NCI-H187 treated with DMSO at 0.1 percent for 48 hours (cell line): ENCODE measurements at regions not wholly inside any gene's neighbourhood (a gene's known extent, or its start where the extent isn't known, plus 50 kb on each side); places are given as distances from the start of the nearest gene placed in this dataset.

ENCODE experiments used
- DNase-seq: peaks from one replicate; lab custom pipeline; 2025; lab: John Stamatoyannopoulos, UW

DNA sequence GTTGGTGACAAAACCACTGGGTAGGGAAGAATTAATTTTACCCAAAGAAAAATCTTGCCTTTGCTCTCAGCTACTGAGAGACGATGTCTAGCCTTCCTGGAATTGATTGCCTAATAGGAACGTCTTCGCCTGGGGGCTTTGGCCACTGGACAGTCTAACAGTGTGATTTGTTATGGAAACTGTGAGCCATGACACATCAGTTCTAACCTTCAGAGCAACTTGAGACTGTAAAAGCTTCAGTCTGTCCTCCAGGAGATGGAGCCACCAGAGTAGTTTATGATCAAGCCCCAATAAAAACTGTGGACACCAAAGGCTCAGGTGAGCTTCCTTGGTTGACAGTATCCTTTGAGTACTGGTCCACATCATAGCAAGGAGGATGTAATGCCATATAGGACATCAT is 235.8 kb upstream of the TMCO5A start:
- no peak for DNase-seq

DNA sequence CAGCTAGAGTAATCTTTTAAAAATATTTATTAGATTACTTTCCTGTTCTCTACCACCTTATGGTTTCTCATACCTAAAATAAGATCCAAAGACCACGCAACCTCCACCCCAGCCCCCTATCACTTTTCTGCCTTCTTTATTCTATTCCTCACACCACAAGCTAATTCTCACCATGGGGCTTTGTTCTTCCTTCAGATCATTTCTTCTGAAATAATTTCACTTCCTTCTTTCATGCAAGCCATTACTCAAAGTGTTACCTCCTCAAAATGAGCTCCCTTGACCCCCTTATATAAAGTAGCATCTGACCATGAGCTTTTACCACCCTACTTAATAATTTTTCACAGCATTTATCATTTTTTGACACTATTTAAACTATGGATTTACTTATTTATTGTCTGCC is 233.2 kb upstream of the TMCO5A start:
- no peak for DNase-seq

DNA sequence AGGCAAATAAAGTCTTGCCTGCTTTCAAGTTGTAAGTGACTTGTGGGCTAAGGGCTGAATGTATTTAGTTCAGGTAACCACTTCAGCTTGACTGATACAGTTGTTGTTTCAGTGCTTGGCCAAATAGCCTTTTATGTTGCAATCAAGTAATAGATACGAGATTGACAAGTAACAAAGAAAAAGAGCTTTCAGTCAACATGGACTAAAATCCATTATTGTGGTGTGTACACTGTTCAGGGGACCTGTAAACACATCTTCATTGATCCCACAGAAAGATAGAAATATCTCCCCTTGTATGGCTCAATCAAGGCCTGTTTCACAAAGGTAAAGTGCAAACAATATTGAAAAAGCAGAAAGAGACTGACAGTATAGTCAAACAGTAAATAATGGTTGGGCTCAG is 224.8 kb upstream of the TMCO5A start:
- DNase-seq, result no peak

DNA sequence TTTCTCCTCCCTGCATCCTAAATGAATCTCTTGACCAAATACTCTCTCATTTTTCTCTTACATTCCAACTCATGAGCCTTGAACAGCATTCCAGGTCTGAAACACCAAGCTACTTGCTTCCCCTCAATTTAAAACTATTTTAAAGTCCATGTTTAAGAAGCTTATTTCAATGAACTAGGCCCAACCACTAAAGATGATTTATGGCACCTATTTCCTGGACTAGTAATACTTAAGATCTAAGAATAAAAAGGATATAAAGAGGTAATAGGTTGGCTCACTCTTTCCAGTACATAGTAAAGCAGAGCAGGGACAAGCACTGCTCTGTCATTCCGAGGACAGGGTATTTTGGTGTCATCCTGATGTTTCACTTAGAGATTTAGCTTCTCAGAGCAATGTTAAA is 219.3 kb upstream of the TMCO5A start:
- DNase-seq, result no peak

DNA sequence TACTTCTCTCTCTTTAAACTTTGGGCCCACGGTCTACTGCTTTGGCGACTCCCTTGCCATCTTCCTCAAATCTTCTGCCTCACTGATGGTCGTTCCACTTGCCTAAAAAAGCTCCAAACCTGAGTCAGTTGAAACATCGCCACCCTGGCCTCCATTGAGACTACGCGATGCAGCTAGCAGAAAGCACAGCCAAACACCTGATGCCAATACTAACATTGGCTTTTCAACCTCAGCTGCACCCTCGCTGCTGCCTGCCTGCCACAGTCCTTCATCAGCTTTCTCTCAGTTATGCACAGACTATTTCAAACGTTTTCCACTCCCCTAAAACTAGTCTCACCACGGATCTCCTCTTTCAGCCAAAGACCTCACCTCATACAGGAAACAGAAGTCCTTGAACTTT is 214.2 kb upstream of the TMCO5A start:
- DNase-seq, result no peak

DNA sequence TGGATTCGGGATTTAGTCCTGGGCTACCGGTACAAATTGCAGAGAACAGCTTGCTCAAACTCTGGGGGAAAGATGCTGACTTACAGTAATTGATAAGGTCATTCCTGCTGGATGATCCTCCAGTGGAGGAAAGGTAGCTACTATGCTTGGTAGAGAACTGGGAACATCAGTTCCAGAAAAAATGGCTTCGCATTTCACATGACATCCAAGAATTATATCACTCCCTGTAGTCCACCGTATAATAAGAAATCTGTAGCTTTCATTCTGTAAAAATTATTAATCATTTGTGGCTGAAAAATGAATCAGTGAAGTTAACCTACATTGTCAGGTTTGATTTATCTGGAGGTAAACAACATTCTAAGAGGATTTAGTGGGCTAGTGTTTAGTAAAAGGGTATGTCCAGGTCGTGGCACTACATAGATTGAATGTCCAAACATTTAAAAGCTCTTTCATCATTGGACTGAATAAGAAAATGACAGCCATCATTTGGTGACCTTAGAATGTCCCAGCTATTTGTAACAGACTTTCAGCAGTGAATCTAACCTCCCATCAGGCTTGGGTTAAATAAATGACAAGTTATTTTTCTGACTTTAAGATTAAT is 203.2 kb upstream of the TMCO5A start:
- DNase-seq, result no peak

DNA sequence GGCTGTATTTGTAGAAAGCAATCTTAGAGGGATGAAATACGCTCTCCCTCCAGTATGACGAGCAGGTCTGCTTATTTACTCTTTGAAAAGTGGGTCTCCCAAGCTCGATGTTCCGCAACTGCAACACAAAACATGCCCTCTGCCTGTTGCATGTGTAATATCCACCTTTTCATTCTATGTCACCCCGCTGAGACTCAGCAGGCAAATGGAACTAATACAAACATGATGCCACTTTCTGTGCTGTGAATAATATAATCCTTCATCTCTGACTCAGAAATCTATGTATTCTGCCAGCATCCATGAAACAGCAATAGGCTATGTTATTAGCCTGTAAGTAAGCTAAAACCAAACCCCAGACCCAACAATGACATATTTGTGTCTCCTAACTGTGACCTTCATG is 200.8 kb upstream of the TMCO5A start:
- DNase-seq, result no peak

DNA sequence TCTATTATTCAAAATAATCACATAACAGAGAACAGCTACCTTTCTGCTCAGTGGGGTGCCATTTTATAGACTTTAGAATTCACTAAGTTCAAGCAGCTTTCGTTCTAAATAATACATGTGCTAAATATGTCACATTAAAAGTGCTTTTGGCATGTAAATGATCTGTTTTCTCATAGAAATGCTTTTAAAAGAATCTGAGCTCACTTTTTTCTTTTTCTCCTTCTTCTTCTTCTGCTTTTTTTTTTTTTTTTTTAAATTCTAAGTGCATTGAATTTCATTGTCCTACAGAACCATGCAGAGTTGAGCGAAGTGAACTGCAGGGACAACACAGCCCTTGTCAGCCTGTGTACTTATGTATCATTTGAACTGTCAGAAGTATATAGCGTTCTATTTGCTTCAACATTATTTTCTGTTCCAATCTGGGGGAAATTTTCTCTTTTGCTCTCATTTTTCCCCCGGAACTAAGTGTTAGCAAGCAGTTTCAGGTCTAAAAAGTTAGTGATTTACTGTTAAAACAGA is 193.8 kb upstream of the TMCO5A start:
- no peak for DNase-seq

DNA sequence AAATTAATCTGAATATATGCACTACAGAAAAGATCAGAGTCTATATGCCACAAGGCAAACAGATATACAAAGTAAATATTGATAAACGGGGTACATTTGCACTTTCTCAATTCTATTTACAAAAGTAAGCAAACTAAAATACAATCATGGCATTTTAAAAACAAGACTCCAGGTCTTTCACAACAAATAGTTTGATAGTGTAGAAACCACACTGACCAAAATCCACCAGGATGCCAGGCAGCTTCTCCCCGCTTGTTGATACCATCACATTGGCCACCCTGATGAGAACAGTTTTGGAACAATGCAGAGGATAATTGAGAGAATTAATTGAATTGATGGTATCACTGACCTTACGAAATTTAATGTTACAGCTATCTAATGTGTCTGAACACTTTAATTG is 190.6 kb upstream of the TMCO5A start:
- no peak for DNase-seq

DNA sequence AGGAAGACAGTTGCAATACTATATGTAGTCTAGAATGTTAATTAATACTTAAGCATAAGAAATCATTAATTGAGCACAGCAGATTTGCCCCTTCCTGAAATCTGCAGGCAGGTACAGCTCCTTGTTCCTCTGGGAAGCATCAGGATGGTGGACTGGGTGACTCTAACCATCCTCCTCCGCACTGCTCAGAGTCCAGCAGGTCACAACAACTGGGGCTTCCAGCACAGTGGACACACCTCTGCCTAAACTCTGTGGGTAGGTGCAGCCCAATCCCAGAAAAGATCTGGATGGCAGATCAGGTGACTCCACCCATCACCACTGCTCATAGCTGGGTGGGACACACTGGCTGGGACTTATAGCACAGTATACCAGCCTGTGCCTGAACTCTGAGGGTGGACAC is 189.9 kb upstream of the TMCO5A start:
- no peak for DNase-seq

DNA sequence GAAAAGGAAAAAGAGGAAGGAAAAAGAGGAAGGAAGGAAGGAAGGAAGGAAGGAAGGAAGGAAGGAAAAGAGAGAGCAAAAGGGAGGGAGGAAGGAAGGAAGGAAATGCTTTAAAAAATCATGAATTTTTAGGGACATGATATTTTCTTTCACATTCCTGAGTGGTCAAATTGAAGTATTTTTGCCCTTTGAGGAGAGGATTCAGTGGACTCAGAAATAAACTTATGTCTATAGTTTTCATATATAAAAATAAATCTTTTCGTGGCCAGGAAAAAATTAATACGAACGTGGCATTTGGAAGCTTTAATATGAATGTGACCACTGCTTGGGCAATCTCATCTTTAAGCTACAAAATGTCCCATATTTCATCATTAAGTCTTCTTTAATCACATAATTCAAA is 183.0 kb upstream of the TMCO5A start:
- no peak for DNase-seq

DNA sequence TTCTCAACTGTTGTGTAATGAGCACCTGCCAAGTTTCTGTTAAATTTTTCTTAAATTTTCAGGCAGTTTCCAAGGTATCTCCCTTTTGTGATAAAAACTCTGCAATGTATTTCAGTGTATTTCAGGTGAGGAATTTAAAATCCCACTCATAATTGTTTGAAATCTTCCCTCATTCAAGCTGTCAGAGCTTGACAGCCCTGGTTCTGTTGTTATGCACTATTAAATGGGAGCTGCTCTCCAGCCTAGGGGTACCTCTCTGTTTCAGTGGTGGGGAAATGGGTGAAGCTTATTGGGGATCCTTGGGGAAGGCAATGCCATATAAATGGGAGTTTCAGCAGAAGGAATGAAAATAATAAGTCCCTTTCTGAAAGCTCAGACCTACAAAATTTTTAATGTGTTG is 178.0 kb upstream of the TMCO5A start:
- no peak for DNase-seq

DNA sequence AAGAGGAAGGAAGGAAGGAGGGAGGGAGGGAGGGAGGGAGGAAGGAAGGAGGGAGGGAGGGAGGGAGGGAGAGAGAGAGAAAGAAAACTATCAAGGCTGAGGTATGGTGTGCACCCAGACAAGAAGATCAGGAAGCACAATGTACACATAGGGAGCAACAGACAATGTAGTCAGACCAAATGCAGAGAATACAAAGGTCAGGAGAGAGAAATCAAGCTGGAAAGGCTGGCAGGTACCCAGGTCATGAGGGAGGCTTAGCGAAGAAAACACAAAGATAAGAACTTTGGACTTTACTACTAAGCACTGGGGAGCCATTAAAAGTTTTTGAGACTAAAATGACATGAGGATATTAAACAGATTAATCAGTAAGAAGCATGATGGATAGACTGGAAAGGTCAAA is 176.0 kb upstream of the TMCO5A start:
- no peak for DNase-seq

DNA sequence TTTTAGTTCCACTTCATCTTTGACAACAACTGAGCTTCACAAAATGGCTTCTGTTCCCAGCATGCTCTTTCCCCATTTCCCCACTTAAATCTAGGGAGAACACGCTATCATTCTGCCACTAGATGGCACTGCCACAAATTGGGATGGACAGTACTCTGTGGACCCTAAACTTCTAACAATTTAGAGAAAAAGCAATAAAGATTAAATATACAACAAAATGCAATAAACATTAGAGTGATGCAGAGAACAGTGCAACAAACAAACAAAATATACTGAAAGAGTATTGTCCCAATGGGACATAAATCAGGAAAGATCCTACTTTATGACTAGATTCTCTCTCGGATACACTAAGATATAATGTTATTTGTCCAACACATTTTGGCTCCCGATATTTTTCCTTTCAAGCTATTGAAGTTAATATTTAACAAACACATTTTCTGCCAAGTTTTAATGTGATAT is 169.7 kb upstream of the TMCO5A start:
- no peak for DNase-seq

DNA sequence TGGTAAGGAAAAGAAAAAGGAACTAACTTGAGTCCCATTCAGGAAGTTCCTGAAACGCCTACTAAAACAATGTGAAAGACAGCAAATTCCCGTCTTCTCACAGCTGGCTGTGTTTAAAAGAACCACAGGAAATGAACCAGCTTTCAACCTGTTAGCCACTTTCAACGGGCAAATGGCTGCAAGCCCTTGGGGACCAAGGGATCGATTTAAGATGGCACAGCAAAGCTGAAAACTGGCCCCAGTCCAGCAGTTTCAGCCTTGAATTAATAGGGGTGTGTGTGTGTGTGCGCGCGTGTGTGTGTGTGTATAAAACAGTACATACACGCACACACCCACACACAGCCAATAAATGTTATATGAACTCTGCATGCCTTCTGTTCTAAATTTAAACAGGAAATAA is 168.7 kb upstream of the TMCO5A start:
- DNase-seq, result no peak

DNA sequence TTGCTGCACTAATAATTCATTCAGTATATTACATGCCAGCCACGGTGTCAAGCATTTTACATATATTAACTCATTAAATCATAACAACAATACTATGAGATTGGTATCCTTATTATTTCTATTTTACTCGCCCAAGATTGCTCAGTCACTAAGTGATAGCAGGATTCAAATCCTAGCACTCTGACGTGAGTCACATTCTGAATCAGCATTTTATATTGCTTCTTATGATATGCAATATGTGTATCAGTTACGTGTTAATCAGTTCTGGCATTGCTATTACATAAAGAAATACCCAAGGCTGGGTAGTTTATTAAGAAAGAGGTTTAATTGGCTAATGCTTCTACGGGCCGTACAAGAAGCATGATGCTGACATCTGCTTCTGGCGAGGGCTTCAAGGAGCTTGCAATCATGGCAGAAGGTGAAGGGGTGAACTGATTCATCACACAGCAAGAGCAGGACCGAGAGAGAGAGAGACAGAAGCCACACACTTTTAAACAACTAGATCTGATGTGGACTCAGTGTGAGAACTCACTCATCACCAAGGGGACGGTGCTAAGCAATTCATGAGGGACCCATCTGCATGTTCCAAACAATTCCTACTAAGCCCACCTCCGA is 166.5 kb upstream of the TMCO5A start:
- no peak for DNase-seq

DNA sequence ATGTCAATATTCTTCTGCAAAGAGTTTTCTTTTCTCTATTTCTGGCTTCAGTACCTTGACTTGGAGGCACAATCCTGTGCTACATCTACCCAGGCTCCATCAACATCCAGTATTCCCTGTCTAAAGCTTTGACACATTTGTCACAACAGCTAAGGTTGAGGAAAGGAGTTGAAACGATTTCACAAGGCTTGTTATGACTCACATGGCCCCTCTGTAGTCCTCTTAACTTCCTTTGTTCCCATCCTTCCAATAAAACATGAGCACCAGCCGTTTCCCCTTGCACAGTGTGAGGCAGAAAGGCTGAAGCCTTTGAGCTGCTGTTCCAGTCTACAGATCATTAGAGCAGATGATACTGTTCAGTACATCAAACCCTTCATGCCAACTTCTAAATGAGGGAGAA is 163.0 kb upstream of the TMCO5A start:
- no peak for DNase-seq

DNA sequence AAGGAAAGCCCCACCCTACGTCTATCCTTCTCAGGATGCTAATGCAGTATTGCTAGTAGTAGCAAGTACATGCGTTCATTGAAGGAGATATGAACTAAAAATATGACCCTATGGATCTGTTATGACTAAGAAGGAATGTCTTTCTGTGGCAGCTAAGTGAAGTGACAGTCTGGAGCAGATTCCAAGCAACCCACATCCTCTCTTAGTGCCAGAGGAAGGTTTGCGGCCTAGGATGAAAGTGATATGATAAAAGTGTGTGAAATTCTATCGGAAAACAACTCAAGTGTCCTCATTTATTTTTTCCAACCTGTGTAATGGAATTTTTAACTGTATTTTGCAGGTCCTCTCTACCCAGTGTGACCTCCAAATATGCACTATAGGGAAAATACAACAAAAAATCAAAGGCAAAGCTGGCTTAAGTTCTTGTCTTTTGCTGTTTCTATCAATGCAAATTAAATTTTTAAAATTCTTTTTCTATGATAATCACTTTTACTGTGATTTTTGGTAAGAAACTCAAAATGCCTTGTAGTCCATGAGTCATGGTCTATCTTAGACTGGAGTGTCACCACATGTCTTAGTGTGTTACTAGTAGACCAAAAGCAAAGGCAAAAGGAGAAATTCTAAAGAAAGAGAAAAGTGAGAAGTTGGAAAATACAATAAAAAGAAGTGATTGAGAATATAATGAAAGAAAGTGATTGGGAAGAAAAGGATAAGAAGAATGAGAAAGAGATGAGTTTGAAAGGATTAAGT is 161.2 kb upstream of the TMCO5A start:
- no peak for DNase-seq

DNA sequence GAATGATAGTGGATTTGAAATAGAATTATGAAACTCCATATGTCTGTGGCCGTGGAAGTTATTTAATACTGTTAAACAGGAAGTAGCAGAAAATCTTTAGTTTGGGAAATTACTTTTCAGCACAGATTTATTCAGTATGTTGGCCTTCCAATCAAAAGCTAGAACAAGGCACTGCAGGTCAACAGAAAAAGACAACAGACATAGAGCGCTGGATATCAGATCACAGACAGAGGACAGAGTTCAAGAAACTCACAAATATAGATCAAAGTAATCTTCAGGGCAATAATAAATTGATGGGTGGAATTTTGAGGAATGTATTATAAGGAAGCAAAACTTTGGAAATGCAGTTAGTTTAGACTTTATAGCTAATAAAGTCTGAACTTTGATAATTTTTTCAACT is 159.5 kb upstream of the TMCO5A start:
- DNase-seq, result no peak

DNA sequence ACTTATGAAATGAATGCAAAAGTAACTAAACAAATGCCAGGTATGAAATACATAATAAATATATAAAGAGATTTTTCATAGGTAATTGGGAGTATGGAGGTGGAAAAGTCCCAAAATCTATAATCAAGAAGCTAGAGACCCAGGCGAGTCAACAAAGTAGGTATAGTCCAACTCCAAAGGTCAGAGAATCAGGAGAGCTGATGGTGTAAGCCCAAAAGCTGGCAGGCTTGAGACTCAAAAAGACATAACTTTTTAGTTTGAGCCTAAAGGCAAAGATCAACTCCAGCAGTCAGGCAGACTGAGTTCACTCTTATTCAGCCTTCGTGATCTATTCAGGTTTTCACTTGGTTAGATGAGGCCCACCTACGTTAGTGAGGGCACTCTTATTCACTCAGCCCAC is 157.4 kb upstream of the TMCO5A start:
- DNase-seq, result no peak

DNA sequence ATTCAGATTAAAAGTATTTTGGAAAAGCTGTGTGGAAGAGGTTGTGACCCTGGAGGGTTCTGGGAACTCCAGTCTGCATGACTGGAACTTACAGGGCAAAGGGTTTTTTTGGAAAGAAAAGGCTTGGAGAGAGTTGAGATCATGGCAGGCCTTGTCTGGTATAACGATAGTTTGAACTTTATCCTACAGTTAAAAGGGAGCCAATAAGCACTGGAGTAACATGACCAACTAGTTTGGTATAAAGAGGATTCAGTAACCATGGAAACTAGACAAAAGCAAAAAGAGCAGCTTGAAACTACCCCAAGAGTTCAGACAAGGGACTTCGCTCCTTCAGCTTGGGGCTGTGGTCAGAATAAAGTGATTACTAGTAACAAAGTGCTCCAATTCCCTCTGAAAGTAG is 151.2 kb upstream of the TMCO5A start:
- no peak for DNase-seq

DNA sequence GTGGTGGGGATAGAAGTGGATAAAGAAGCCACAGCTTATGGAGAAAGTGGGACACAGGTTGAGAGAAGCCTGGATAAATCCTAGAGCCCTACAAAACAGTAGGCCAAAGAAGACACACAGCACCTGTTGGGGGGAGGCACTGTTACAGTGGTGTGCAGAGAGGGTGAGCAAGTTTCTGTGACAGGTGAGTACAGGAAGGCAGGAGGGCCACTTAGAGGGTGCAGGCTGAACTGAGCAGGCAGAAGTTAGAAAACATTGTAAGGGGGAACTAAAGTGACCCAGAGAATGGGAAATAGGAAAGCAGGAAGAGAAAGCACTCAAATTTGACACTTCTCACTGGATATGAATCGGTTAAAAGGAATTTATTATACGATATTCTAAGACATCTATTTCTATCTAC is 146.1 kb upstream of the TMCO5A start:
- no peak for DNase-seq

DNA sequence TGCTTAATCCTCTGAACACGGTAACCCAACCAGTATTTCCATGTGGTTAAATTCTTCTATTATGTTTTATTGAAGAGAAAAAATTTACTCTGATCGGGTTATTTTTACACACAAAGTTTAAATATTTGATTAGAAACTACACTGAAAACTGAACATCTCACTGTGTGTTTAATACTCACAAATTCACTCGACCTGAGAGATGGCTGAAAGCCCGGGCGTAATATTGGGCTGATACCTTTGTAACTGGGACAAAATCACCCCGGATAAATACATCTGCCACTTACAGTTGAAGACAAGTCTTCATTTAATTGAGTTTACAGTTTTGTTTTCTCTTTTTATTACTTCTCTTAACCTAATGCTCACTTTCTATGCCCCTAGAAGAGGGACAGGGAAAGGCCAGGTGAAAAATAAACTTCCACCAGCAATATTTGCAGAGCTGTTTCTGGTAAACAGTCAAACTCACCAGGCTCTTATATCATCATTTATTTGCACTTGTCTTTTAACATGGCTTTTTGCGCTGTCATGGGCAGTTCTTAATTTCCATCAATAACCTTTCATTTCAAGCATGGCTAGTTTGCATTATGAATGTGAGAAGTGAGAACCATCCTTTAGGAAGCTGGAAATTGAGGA is 145.6 kb upstream of the TMCO5A start:
- no peak for DNase-seq
